ENCODE measurements at regions not wholly inside any gene's neighbourhood (a gene's known extent, or its start where the extent isn't known, plus 50 kb on each side); places are given as distances from the start of the nearest gene placed in this dataset.

DNA sequence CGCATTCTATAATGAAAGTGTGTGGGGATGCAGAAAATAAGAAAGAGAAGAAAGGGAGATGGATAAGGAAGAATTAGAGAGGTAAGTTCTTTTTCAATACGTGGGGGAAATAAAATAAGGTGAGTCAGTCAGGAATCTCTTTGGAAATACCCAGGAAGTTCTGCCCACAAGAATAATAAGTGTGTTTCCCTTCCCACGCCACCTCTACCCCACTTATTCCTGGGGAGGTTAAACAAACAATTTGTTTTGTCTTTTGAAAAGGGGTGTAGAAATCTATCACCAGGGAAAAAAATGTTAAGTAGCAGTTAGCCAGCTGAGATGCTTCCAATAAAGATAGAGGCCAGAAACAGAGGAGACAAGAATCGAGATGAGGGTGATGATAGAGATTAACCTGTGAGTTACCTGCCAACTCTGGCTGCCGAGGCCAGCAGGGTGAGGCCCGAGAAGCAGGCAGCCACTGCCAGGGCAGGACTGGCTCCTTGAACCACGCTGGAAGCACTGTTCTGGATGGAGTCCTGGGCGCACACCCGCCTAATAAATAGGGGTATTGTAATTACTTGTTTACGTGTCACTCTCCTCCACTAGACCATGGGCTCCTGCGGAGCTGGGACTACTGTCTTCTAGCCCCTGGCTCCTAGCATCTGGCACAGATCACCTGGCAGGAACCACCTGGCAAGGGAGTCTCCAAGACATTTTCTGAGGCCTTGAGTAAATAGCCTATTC, 191.3 kb downstream of the FGFR2 start:
- no peak for DNase-seq (ENCODE audit: low read depth, low spot score)
- TF ChIP-seq, protein P1, sequence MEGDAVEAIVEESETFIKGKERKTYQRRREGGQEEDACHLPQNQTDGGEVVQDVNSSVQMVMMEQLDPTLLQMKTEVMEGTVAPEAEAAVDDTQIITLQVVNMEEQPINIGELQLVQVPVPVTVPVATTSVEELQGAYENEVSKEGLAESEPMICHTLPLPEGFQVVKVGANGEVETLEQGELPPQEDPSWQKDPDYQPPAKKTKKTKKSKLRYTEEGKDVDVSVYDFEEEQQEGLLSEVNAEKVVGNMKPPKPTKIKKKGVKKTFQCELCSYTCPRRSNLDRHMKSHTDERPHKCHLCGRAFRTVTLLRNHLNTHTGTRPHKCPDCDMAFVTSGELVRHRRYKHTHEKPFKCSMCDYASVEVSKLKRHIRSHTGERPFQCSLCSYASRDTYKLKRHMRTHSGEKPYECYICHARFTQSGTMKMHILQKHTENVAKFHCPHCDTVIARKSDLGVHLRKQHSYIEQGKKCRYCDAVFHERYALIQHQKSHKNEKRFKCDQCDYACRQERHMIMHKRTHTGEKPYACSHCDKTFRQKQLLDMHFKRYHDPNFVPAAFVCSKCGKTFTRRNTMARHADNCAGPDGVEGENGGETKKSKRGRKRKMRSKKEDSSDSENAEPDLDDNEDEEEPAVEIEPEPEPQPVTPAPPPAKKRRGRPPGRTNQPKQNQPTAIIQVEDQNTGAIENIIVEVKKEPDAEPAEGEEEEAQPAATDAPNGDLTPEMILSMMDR (IDR thresholded peaks at IDR 0.05; ENCODE audit: low read depth, low read length) = no peak
- POLR2A ChIA-PET = no interaction called here

GRCh38 chr10:121409466-121410104, 188.7 kb downstream of the FGFR2 start:
- H3K27me3 ChIP-seq (ENCODE audit: control insufficient read depth, insufficient read depth, low read length) = no peaks in the 10 kb centered on the region
- CTCF ChIA-PET = no interaction called here
- no peak for DNase-seq (ENCODE audit: low read depth, low spot score)
- peaks cover 59% of the 10 kb centered on the region for H3K9me3 ChIP-seq (ENCODE audit: control insufficient read depth, insufficient read depth, low read length)
- TF ChIP-seq, protein P1 (IDR thresholded peaks at IDR 0.05; ENCODE audit: low read depth, low read length) = no peak
- no peak overlapping the region for H3K27ac ChIP-seq (ENCODE audit: low read depth, low read length)
- H3K4me3 ChIP-seq (ENCODE audit: low read depth, low read length) = no peak overlapping the region
- POLR2A ChIA-PET = no interaction called here

More for the DNA sequence above, 191.3 kb downstream of the FGFR2 start:
- Histone ChIP-seq H3K4me3 (ENCODE audit: low read depth, low read length) (no peak overlapping the region), H3K27ac (ENCODE audit: low read depth, low read length) (no peak overlapping the region), H3K9me3 (ENCODE audit: control insufficient read depth, insufficient read depth, low read length) (peaks cover 44% of the 10 kb centered on the region), H3K27me3 (ENCODE audit: control insufficient read depth, insufficient read depth, low read length) (no peaks in the 10 kb centered on the region)
- CTCF ChIA-PET = no interaction called here

GRCh38 chr10:121411004-121411403, 187.2 kb downstream of the FGFR2 start:
- TF ChIP-seq, protein P1 (IDR thresholded peaks at IDR 0.05; ENCODE audit: low read depth, low read length) = no peak
- no peaks in the 10 kb centered on the region for H3K27me3 ChIP-seq (ENCODE audit: control insufficient read depth, insufficient read depth, low read length)
- no peak overlapping the region for H3K27ac ChIP-seq (ENCODE audit: low read depth, low read length)
- DNase-seq (ENCODE audit: low read depth, low spot score) = no peak
- H3K4me3 ChIP-seq (ENCODE audit: low read depth, low read length) = no peak overlapping the region
- H3K9me3 ChIP-seq (ENCODE audit: control insufficient read depth, insufficient read depth, low read length) = peaks cover 45% of the 10 kb centered on the region
- ChIA-PET CTCF (no interaction called here), POLR2A (no interaction called here)

DNA sequence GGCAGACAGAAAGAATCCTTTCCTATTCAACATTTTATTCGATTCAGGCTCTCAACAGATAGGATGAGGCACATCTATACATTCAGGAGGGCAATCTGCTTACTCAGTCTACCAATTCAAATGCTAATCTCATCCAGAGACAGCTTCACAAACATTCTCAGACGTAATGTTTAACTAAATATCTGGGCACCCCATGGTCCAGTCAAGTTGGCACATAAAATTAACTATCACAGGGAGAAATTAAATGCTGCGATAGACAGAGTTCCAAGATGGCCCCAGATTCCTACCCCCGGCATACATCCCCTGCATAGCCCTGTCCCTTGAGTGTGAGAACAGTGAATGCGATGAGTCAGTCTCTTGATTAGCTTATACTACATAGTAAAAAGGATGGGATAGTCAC, 184.3 kb downstream of the FGFR2 start:
- Histone ChIP-seq H3K27me3 (ENCODE audit: control insufficient read depth, insufficient read depth, low read length) (no peaks in the 10 kb centered on the region), H3K27ac (ENCODE audit: low read depth, low read length) (no peak overlapping the region), H3K9me3 (ENCODE audit: control insufficient read depth, insufficient read depth, low read length) (peaks cover 37% of the 10 kb centered on the region), H3K4me3 (ENCODE audit: low read depth, low read length) (no peak overlapping the region)
- TF ChIP-seq, protein P1 (IDR thresholded peaks at IDR 0.05; ENCODE audit: low read depth, low read length) = no peak
- POLR2A ChIA-PET = no interaction called here
- no peak for DNase-seq (ENCODE audit: low read depth, low spot score)
- CTCF ChIA-PET = no interaction called here

- Histone ChIP-seq H3K27me3 (ENCODE audit: control insufficient read depth, insufficient read depth, low read length) (no peaks in the 10 kb centered on the region), H3K4me3 (ENCODE audit: low read depth, low read length) (no peak overlapping the region), H3K27ac (ENCODE audit: low read depth, low read length) (no peak overlapping the region), H3K9me3 (ENCODE audit: control insufficient read depth, insufficient read depth, low read length) (peaks cover 37% of the 10 kb centered on the region)
- POLR2A ChIA-PET = no interaction called here
- TF ChIP-seq, protein P1 (IDR thresholded peaks at IDR 0.05; ENCODE audit: low read depth, low read length) = no peak
- CTCF ChIA-PET = no interaction called here
- DNase-seq (ENCODE audit: low read depth, low spot score) = no peak
Measured at GRCh38 chr10:121414366-121415062, 183.7 kb downstream of the FGFR2 start.
